ENCODE measurements at regions not wholly inside any gene's neighbourhood (a gene's known extent, or its start where the extent isn't known, plus 50 kb on each side); places are given as distances from the start of the nearest gene placed in this dataset.
A peak's percentile ranks its signal among the peaks of the same experiment; 100 is the strongest.

GRCh38 chr9:28720746-28721145 is 1147.5 kb upstream of the C9orf72 start:
- DNase-seq (no peak), ATAC-seq (replicated peaks in 1 of 4) (no peak)
- Mint-ChIP-seq H3K36me3 (no peaks in the 10 kb centered on the region), H3K4me1 (no peaks in the 10 kb centered on the region), H3K9me3 (no peaks in the 10 kb centered on the region), H3K27ac (no peak overlapping the region), H3K4me3 (no peak overlapping the region), H3K27me3 (no peaks in the 10 kb centered on the region)
- H3K27me3 ChIP-seq (replicated peaks in 1 of 2; ENCODE audit: control insufficient read depth in 2 of 2, extremely low read depth in 1 of 2, insufficient read depth in 2 of 2, low read length in 1 of 2), result no peaks in the 10 kb centered on the region
- H3K27ac ChIP-seq (ENCODE audit: low read length), result no peak overlapping the region
- POLR2A ChIA-PET, result no interaction called here
- CTCF ChIA-PET, result no interaction called here
- H3K4me1 ChIP-seq (ENCODE audit: control insufficient read depth in 1 of 2, extremely low read depth in 1 of 2, insufficient read depth in 2 of 2, low read length in 2 of 2), result no peaks in the 10 kb centered on the region
- WGBS (ENCODE audit: insufficient coverage), result no CpG with 5 or more reads among the region's 1 CpG
- no peaks in the 10 kb centered on the region for H3K9me3 ChIP-seq
- H3K36me3 ChIP-seq (ENCODE audit: control insufficient read depth in 2 of 2, extremely low read depth in 1 of 2, insufficient read depth in 1 of 2, low read length in 1 of 2), result no peaks in the 10 kb centered on the region
- no peak overlapping the region for H3K4me3 ChIP-seq (ENCODE audit: control insufficient read depth in 1 of 2, extremely low read depth in 1 of 2, low read length in 1 of 2)

- no peaks in the 10 kb centered on the region for H3K36me3 ChIP-seq (ENCODE audit: control insufficient read depth in 2 of 2, extremely low read depth in 1 of 2, insufficient read depth in 1 of 2, low read length in 1 of 2)
- no peak for ATAC-seq (replicated peaks in 1 of 4)
- Mint-ChIP-seq H3K36me3 (no peaks in the 10 kb centered on the region), H3K27ac (no peak overlapping the region), H3K4me1 (no peaks in the 10 kb centered on the region), H3K9me3 (peaks cover 4 to 17% (median 4%) of the 10 kb centered on the region in 3 donors), H3K4me3 (no peak overlapping the region), H3K27me3 (no peaks in the 10 kb centered on the region)
- H3K27me3 ChIP-seq (replicated peaks in 1 of 2; ENCODE audit: control insufficient read depth in 2 of 2, extremely low read depth in 1 of 2, insufficient read depth in 2 of 2, low read length in 1 of 2), result no peaks in the 10 kb centered on the region
- POLR2A ChIA-PET, result no interaction called here
- no peak for DNase-seq
- H3K27ac ChIP-seq (ENCODE audit: low read length), result no peak overlapping the region
- H3K4me3 ChIP-seq (ENCODE audit: control insufficient read depth in 1 of 2, extremely low read depth in 1 of 2, low read length in 1 of 2), result no peak overlapping the region
- no peaks in the 10 kb centered on the region for H3K4me1 ChIP-seq (ENCODE audit: control insufficient read depth in 1 of 2, extremely low read depth in 1 of 2, insufficient read depth in 2 of 2, low read length in 2 of 2)
- WGBS (ENCODE audit: insufficient coverage), result 100% methylated on average over 1 of the region's 2 CpGs
- CTCF ChIA-PET, result no interaction called here
- H3K9me3 ChIP-seq, result no peaks in the 10 kb centered on the region
These were observed 1156.8 kb upstream of the C9orf72 start for GRCh38 chr9:28730111-28730510.

GRCh38 chr9:28735738-28736342 is 1162.6 kb upstream of the C9orf72 start:
- CTCF ChIA-PET, result no interaction called here
- no peaks in the 10 kb centered on the region for H3K36me3 Mint-ChIP-seq

GRCh38 chr9:28741459-28741858 is 1168.2 kb upstream of the C9orf72 start:
- ATAC-seq (replicated peaks in 1 of 4), result no peak
- Mint-ChIP-seq H3K4me1 (no peaks in the 10 kb centered on the region), H3K27ac (no peak overlapping the region), H3K36me3 (no peaks in the 10 kb centered on the region), H3K4me3 (no peak overlapping the region), H3K27me3 (no peaks in the 10 kb centered on the region), H3K9me3 (peaks cover 17 to 29% (median 20%) of the 10 kb centered on the region in 3 donors)
- POLR2A ChIA-PET, result no interaction called here
- H3K4me1 ChIP-seq (ENCODE audit: control insufficient read depth in 1 of 2, extremely low read depth in 1 of 2, insufficient read depth in 2 of 2, low read length in 2 of 2), result no peaks in the 10 kb centered on the region
- CTCF ChIA-PET, result no interaction called here
- no peaks in the 10 kb centered on the region for H3K27me3 ChIP-seq (replicated peaks in 1 of 2; ENCODE audit: control insufficient read depth in 2 of 2, extremely low read depth in 1 of 2, insufficient read depth in 2 of 2, low read length in 1 of 2)
- no peak overlapping the region for H3K27ac ChIP-seq (ENCODE audit: low read length)
- no peaks in the 10 kb centered on the region for H3K9me3 ChIP-seq
- WGBS (ENCODE audit: insufficient coverage), result 89% methylated on average over 4 of the region's 4 CpGs
- DNase-seq, result peak in 1 of 35 experiments; percentile 3
- no peaks in the 10 kb centered on the region for H3K36me3 ChIP-seq (ENCODE audit: control insufficient read depth in 2 of 2, extremely low read depth in 1 of 2, insufficient read depth in 1 of 2, low read length in 1 of 2)
- H3K4me3 ChIP-seq (ENCODE audit: control insufficient read depth in 1 of 2, extremely low read depth in 1 of 2, low read length in 1 of 2), result no peak overlapping the region

More at GRCh38 chr9:28735738-28736342, 1162.6 kb upstream of the C9orf72 start:
- H3K4me3 Mint-ChIP-seq, result no peak overlapping the region
- POLR2A ChIA-PET, result no interaction called here
- no peak overlapping the region for H3K27ac ChIP-seq (ENCODE audit: low read length)
- H3K9me3 Mint-ChIP-seq, result peaks cover 0 to 4% (median 0%) of the 10 kb centered on the region in 3 donors
- H3K9me3 ChIP-seq, result no peaks in the 10 kb centered on the region
- no peak for DNase-seq
- no peak overlapping the region for H3K27ac Mint-ChIP-seq
- H3K4me1 Mint-ChIP-seq, result no peaks in the 10 kb centered on the region
- H3K4me3 ChIP-seq (ENCODE audit: control insufficient read depth in 1 of 2, extremely low read depth in 1 of 2, low read length in 1 of 2), result no peak overlapping the region
- ATAC-seq (replicated peaks in 1 of 4), result no peak
- no peaks in the 10 kb centered on the region for H3K36me3 ChIP-seq (ENCODE audit: control insufficient read depth in 2 of 2, extremely low read depth in 1 of 2, insufficient read depth in 1 of 2, low read length in 1 of 2)
- no peaks in the 10 kb centered on the region for H3K27me3 Mint-ChIP-seq
- WGBS (ENCODE audit: insufficient coverage), result no CpG with 5 or more reads among the region's 1 CpG
- no peaks in the 10 kb centered on the region for H3K27me3 ChIP-seq (replicated peaks in 1 of 2; ENCODE audit: control insufficient read depth in 2 of 2, extremely low read depth in 1 of 2, insufficient read depth in 2 of 2, low read length in 1 of 2)
- no peaks in the 10 kb centered on the region for H3K4me1 ChIP-seq (ENCODE audit: control insufficient read depth in 1 of 2, extremely low read depth in 1 of 2, insufficient read depth in 2 of 2, low read length in 2 of 2)

DNA sequence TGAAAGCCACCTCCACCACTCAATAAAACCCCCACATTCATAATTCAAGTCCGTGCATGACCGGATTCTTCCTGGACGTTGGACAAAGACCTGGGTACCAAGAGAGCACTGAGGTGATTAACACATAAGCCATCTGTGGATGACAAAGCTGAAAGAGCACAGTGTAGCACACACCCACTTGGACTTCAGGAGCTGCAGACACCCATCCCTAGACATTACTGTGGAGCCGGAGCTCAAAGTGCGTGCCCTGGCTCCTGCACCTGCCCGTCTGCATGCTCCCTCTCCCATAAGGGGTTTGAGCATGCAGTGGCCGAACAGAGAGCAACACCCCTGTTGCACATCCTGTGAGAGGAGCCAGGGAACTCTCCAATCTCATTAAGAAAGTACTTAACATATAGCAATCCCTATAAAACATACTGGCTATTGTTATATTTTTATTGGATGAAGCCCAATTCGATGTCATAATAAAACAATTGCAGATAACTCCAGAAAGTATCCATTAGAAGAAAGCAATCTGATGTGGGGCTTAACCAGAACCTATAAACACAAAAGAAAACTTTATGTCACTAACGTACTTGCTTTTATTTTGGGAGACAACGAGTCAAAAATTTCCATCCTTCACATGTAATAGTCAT is 1174.2 kb upstream of the C9orf72 start:
- Mint-ChIP-seq H3K4me1 (no peaks in the 10 kb centered on the region), H3K27me3 (no peaks in the 10 kb centered on the region), H3K4me3 (no peak overlapping the region), H3K9me3 (peaks cover 18 to 23% (median 19%) of the 10 kb centered on the region in 3 donors), H3K36me3 (no peaks in the 10 kb centered on the region), H3K27ac (no peak overlapping the region)
- ChIA-PET CTCF (no interaction called here), POLR2A (interaction anchor here in 1 of 2 donors (0.6 kb wide), 1 partner anchor 1511 kb away, joined by 4 read pairs; no protein-coding TSS in a partner anchor)
- 89% methylated on average over 6 of the region's 10 CpGs for WGBS (ENCODE audit: insufficient coverage)
- no peaks in the 10 kb centered on the region for H3K4me1 ChIP-seq (ENCODE audit: control insufficient read depth in 1 of 2, extremely low read depth in 1 of 2, insufficient read depth in 2 of 2, low read length in 2 of 2)
- H3K9me3 ChIP-seq, result no peaks in the 10 kb centered on the region
- H3K36me3 ChIP-seq (ENCODE audit: control insufficient read depth in 2 of 2, extremely low read depth in 1 of 2, insufficient read depth in 1 of 2, low read length in 1 of 2), result no peaks in the 10 kb centered on the region
- no peak for DNase-seq
- no peaks in the 10 kb centered on the region for H3K27me3 ChIP-seq (replicated peaks in 1 of 2; ENCODE audit: control insufficient read depth in 2 of 2, extremely low read depth in 1 of 2, insufficient read depth in 2 of 2, low read length in 1 of 2)
- no peak for ATAC-seq (replicated peaks in 1 of 4)
- H3K4me3 ChIP-seq (ENCODE audit: control insufficient read depth in 1 of 2, extremely low read depth in 1 of 2, low read length in 1 of 2), result no peak overlapping the region
- H3K27ac ChIP-seq (ENCODE audit: low read length), result no peak overlapping the region

GRCh38 chr9:28750136-28750535 is 1176.9 kb upstream of the C9orf72 start:
- POLR2A ChIA-PET, result no interaction called here
- Histone ChIP-seq H3K36me3 (ENCODE audit: control insufficient read depth in 2 of 2, extremely low read depth in 1 of 2, insufficient read depth in 1 of 2, low read length in 1 of 2) (no peaks in the 10 kb centered on the region), H3K27me3 (replicated peaks in 1 of 2; ENCODE audit: control insufficient read depth in 2 of 2, extremely low read depth in 1 of 2, insufficient read depth in 2 of 2, low read length in 1 of 2) (no peaks in the 10 kb centered on the region), H3K4me3 (ENCODE audit: control insufficient read depth in 1 of 2, extremely low read depth in 1 of 2, low read length in 1 of 2) (no peak overlapping the region), H3K9me3 (no peaks in the 10 kb centered on the region), H3K4me1 (ENCODE audit: control insufficient read depth in 1 of 2, extremely low read depth in 1 of 2, insufficient read depth in 2 of 2, low read length in 2 of 2) (no peaks in the 10 kb centered on the region), H3K27ac (ENCODE audit: low read length) (no peak overlapping the region)
- Mint-ChIP-seq H3K36me3 (no peaks in the 10 kb centered on the region), H3K4me1 (no peaks in the 10 kb centered on the region), H3K27ac (no peak overlapping the region), H3K27me3 (no peaks in the 10 kb centered on the region), H3K4me3 (no peak overlapping the region), H3K9me3 (peaks cover 3 to 13% (median 5%) of the 10 kb centered on the region in 3 donors)
- ATAC-seq (replicated peaks in 1 of 4) (no peak), DNase-seq (no peak)
- CTCF ChIA-PET, result no interaction called here
- WGBS (ENCODE audit: insufficient coverage), result no CpG with 5 or more reads among the region's 2 CpGs

All from T-cell (primary cell).